PC-3 (cell line): ENCODE measurements at regions not wholly inside any gene's neighbourhood (a gene's known extent, or its start where the extent isn't known, plus 50 kb on each side); places are given as distances from the start of the nearest gene placed in this dataset.
"Not testable (repeated sequence)": the region's sequence is repeated elsewhere in the genome, so short reads cannot be mapped to it uniquely, and the experiment has no call there.

Experiments
- CTCF ChIP-seq: fragments of 300-600 bp; sonication (generic); conservative IDR thresholded peaks from 2 replicates; pipeline ENCODE4 v1.5.1; 2017; ENCODE audit warnings: antibody characterized with exemption, low read depth, mild to moderate bottlenecking, low read length
- EZH2 ChIP-seq: fragments of 300-600 bp; sonication (generic); IDR thresholded peaks from one replicate; pipeline ENCODE4 v1.6.1; 2017; ENCODE audit warnings: antibody characterized with exemption, mild to moderate bottlenecking, low read length; ENCODE audit not compliant: unreplicated experiment

- TF ChIP-seq CTCF, EZH2: not testable (repeated sequence)
Observed at GRCh38 chr6:105518993-105519392, 116.1 kb upstream of the PREP start.
